GM19397 (cell line): ENCODE measurements at regions not wholly inside any gene's neighbourhood (a gene's known extent, or its start where the extent isn't known, plus 50 kb on each side); places are given as distances from the start of the nearest gene placed in this dataset.

Experiments used
- ATAC-seq: cut with Tn5 transposase; IDR thresholded peaks from one replicate; pipeline ENCODE4 v1.9.1; 2021; ENCODE audit warnings: mild to moderate bottlenecking, moderate library complexity; ENCODE audit not compliant: unreplicated experiment

DNA sequence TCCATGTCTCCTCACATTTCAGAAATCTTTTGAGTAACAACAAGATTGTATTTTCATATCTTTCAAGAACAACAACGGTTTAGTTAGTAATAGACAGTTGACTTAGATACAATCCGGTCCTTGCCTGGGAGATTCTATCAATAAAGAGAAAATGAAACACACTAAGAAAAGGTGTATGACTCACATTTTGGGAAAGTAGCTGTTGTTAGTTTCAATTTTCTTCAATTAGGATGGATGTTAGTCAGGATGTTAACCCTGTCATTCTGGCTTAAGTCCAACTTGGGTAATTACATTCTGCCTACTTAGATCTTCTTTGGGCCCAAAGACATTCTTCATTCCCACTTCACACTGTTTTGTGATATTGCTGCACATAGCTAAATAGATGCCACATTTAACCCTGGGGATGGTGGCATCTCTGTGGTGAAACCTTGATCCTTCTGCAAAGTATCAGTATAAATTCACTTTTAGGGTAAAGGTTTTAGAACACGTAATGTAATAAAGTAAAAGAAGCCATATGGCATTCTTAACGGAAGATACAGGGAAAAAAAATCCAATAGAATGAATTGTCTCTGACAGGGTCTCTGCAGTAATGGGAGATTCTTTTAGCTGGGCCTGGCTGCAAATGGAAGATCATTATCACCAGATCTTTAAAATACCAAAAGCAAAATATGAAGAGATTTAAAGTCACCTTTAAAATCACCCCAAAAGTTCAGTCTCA, 365.5 kb downstream of the FIGN start:
- no peak for ATAC-seq

DNA sequence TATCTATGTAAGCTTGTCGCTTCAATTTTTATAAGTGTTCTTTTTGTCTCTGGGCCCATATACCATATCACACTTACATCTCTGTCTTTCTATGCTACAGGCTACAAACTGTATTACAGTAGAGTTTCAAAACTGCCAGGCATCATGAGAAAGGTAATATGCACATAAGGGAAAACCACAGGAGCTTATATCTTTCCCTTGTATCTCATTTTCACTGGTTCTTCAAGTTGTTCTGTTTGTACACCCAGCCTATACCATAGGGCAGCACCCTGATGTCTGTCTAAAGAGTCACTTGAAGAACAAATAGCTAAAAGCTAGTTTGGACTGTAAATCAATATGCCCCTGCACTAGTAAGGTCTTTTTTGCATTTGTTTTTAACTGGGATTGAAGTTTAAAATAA, 366.7 kb downstream of the FIGN start:
- no peak for ATAC-seq

DNA sequence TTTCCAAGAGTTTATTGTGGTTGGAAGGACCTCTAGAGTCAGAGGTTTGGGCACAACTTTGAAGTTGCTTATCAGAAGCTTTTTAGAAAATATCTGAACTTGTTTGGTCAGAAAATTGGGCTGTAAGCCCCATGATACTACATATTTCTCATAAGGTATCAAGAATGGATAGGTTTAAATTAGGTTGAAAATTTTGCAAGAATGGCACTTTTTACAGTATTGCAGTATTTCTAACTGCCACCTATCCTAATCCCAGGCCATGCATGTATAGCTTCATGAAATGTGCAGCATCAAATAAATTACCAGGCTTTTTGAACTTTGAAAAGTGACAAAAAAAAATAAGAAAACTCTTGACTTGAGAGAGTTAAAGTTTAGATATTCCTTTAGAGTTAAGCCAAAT, 367.2 kb downstream of the FIGN start:
- no peak for ATAC-seq

DNA sequence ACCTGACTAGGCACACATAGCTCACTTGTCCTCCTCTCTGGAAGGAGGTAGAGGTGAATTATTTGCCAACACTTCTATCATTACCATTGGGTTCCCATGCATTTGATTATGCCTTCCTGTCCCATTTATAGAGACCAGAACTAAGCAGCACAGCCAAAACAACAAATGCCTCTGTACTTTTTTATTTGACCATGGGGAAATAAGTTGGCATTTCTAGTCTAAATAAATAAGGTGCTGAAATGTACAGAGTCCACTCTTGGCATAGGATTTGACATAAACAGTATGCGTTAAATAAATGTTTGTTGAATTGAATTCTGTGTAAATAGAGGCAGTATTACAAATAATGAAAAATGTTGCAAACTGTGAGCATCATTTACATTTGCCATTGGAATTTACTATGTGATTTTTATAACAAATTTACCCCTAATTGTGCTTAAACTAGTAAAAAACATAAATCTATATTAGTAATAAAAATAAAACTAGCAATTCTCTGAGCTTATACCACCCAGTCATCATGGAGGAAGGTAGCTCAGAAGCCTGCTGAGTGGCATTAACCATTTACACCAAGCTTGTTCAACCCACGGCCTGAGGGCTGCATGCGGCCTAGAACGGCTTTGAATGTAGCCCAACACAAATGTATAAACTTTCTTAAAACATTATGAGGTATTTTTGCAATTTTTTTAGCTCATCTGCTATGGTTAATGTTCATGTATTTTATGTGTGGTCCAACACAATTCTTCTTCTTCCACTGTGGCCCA, 367.8 kb downstream of the FIGN start:
- ATAC-seq, result no peak

DNA sequence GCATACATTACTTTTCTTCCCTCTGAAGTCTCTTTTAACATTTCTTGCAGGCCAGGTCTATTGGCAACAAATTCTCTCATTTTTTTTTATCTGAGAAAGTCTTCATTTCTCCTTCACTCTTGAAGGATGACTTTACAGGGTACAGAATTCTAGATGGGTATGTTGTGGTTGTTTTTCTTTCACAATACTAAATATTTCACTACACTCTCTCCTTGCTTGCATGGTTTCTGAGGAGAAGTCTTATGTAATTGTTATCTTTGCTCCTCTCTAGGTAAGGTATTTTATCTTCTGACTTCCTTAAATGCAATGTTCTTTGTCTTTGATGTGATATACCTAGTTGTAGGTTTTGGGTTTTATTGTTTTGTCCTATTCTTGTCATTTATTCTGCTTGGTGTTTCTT, 371.1 kb downstream of the FIGN start:
- ATAC-seq, result no peak

DNA sequence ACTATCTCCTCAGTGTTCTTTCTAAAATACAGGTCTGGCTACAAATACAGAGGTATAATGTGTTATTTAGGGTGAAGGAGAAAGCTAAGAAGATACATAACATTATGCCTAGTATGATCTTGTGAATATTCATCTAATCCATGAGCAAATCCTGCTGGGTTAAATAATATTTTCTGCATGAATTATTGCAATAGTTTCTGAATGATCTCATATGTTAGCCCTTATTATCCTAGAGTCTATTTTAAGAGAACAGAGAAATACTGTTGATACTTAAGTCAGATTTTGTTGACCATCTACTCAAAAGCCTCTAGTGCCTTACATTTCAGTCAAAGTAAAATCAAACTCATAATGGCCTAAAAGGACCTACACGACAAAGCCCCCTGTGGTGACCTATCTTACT, 382.3 kb downstream of the FIGN start:
- ATAC-seq, result no peak

DNA sequence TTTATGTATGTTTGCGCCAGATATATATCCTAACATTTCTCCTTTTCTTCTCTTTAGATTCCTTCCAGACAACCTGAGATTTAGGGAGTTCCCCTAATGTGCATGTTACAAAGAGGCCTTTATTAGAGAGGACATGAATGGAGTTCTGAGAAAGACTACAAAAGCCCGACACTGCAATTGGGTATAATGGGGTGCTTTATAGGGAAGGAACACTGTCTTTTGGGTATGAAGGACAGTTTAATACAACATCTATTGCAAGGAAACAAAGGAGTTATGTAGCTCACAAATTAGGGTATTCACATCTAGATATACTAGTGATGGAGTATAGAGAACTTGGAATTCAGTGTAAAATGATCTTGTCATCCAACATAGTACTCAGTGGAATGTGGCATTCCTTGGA, 383.8 kb downstream of the FIGN start:
- no peak for ATAC-seq

DNA sequence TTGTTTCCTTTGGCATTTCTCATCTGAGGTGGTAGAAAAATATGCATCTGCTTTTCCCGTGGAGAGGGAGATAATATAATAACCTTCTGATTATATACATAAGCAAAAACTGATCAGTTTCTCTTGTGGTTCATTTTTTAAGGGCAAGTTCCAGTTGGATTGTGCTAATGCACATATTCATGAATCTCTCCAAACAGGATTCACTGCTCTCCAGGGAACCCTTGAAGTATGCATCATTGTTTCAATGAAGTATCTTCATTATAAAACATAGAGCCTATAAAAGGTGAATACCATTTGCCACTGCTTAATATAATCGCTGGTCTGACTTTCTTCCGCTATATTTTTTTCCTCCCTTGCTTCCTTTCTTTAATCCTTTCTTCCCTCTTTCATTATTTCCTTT, 384.7 kb downstream of the FIGN start:
- ATAC-seq, result no peak

DNA sequence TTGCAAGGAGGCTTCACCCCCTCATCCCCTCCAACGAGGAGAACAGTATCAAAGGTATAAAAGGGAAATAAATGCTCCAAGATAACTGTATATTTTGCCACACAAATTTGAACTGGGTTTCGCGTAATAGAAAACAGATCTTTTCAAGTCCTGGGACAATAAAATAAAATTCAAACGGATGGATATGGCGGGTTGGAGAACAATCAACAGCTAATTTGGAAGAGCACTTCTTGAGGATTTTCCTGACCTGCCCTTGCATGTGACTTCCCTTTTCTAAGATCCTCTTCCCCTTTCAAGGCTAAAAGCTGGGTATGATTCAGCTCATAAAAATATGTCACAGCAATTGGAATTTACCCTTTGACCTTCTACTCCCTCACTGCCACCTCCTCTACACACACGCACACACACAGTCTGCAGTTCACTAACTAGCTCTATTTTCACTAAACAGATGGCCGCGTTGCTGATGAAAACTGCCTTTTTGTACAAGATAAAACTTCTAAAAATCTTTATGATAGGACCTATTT, 386.9 kb downstream of the FIGN start:
- no peak for ATAC-seq

DNA sequence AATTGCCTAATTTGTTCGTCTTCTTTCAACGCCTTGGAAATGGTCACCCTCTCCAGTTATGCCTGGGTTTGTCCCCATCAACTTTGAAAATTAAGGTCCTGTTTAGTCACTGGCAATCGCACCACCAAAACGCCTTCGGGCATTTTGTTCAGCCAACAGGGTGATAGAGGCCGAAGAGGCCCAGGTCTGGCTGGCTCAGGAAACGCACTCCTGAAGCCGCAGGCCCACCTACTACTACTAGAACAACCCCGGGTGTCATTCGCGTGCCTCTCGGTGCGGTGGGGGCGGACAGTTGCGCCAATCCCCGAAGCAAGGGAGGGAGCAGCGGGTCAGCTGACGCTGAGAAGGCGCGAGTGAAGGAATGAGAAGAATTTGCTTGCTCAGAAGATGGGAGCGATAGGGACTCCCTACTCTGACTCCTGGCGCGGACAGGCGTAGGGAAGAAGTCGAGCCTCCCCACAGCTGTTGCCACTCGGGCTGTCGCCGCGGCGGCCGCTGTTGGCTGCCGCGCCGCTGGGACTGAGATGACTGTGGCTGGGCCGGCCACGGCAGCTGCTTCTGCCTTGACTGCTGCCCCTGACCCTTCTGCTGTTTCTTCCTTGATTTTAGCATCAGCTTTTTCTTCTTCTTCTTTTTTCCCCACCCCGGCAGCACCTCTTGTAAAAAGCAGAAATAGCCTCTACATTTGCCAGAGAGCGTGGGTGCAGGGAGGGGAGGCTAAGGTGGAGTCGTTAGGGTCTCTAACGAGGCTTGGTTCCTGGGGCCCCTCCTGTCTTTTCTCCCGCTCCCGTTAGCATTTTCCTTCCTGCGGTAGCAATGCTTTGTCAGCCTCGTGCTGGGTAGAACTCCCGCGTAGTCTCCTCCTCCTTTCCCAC, 387.6 kb downstream of the FIGN start:
- no peak for ATAC-seq

DNA sequence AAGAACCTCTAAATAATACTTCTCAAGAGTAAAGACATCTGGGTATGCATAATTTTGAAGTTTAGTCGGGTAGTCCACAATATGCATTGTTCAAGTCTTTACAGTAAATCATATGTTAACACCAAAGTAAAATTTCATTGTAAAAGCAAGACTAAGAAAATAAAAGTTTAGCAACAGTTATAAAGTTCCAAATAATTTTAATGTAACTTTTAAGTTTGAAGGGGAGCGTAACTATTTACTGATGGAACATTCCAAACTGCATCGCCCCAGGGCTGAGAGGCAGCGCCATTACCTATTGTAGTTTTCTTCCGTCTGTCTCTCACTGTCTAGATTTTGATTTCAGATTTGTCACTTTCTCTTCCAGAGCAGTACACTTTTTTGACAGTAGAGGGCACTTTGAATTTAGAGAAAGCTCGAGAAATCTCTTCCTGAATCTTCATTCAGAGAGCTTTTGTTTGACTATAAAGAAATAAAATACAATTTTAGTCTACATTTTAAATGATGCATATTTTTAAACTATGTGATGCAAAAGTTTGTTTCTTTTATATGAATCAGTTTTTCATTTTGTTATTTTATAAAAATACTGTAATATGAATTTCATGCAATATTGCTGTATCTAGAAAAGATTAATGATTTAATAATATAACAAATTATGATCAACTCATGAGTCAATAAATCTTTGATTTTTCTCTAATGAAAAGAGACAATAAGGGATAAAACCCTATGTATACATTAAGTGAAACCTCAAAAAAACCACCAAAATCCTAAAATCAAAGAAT, 389.8 kb downstream of the FIGN start:
- no peak for ATAC-seq

DNA sequence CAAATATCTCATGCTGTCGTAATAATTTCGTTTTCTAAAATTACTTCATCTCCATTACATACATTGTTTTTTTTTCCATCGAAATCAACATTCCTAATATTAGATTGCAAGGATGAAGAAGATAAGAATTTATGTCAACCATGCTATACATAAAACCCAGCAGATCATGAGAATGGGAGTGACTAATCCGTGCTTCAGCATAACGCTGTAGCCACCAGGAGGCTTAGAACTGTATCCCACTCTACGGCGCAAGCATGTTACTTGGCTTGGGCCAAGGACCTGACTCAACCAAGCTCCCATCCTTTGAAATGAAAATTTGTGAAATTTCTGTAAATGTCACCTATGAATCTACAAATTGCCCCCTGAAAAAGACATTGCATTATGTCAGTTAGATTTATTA, 392.5 kb downstream of the FIGN start:
- ATAC-seq, result no peak

DNA sequence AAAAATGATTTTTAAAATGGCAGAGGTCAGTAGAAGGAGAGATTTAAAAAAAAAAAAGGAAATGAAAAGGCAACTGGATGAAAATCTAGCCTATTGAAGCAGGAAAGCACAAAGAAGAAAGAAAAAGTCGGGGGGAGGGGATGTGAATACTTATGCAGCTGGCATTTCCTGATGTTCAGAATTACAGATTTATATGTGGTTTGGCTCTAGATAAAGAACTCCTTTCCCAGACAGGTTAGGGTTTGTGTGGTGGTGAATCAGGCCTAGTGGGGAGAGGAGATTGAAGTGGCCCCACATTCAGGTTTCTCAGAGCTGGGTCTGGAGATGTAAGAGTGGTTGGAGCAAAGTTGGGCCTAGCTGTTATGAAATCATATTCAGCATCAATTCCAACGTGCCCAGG, 394.4 kb downstream of the FIGN start:
- no peak for ATAC-seq

DNA sequence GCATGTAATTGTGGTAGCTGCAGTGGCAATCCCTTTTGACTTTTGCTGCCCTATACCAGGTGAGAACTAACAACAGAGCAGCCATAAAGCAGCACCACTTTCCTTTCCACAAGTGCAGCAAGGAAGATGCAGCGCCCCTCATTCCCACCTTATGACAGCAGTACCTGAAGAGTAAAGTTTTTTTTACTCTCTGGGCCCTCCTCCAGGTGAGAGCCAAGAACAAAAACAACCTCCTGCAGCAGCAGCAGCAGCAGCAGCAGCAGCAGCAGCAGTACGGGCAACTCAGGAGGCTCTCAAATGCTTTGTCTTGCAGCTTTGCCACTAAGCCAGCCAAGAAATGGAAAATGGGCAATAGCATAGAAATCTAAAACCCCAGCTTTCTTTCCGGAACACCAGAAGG, 397.5 kb downstream of the FIGN start:
- ATAC-seq, result no peak

DNA sequence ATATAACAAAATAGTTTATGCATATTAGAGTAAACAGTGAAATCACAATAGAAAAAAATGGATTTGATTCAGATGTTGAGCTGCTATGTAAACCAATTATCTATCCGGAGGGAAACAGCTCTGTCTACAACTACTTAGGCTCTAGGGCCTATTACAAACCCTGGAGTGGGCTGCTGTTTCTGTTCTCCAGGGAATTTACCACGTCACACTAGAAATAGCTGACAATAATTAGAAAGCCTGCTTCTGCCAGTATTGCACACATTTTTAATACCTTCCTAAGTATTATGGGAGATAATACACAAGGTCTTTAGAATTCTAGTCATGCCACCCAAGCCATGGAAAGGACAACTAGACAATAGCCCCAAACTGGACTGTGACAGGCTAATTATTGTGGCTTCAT, 411.1 kb downstream of the FIGN start:
- ATAC-seq, result no peak

DNA sequence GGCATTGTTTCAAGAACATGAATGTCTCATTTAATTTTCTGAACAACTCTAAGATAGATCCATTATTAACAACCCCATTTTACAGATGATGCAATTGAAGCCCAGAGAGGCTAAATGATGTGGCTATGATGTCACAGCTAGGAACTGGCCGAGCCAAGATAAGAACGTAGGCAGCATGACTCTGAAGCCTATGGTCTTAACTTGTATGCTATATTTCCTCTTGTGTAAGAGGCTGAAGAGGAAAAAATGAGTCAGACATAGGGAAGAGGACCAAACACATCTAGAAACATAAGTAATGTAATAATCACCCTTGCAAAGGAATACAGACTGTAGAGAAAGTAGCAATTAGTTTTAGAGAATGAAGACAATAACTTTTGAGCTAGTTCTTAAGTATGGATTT, 416.8 kb downstream of the FIGN start:
- ATAC-seq, result no peak

DNA sequence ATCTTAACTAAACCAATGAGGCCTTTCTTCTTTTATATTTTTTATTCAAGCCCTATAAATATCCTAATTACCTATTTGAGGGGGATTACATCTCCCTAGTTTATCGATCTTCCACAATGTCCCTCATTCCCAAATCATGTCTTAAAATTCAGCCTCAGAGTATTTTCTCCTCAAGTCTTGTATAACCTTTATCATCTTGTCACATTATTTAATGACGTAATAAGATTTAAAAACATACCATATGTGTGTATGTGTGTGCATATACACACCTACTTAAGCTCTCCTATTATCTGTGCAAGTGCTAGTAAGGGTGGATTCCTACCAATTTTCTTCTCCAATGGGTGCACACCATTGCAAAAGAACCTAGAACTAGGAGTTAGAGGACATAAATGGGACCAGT, 421.1 kb downstream of the FIGN start:
- no peak for ATAC-seq

DNA sequence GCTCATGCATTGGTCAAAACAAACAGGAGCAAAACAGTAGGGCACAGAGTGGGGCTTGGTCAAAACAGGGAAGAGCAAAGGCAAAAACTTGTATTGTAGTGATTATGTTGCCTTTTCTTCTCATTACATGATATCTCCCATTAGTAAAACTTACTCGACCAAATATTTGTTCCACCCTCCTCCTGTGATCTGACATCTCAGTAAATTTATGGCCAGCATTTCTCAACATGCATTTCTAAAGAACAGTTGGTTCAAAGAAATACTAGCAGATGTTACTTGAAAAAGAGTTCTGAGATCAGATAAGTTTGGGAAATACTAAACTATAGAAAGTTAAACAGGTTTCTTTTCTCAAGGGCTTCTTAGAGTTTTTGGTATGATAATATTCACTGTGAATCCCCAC, 423.1 kb downstream of the FIGN start:
- no peak for ATAC-seq

DNA sequence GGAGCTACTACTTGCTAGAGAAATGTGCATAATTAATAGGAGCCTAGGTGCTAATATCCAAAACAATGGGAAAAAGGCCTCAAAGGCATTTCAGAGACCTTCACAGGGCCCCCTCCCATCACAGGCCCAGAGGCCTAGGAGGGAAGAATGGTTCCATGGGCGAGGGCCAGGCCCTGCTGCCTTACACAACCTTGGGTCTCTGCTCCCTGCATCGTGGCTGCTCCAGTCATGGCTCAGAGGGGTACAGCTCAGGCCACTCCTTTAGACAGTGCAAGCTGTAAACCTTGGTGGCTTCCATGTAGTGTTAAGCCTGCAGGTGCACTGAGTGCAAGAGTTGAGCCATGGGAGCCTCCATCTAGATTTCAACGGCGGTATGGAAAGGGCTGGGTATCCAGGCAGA, 429.2 kb downstream of the FIGN start:
- no peak for ATAC-seq

DNA sequence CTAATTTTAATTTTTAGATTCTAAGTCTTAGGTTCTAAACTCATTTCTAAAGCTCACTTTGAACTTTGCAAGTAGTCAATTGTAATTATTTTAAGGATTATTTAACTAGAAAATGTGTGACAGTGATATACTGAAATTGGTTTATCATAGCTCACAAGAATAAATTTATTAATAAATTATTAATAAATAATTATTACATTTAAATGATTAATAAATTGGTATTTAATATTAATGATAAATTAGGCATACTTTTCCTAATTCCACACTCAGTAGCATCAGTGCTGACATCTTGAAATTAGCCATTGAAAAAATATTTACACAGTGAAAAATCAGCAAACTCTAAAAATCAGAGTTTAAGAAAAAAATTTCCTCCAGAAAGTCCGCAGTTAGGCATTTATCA, 433.7 kb downstream of the FIGN start:
- no peak for ATAC-seq

DNA sequence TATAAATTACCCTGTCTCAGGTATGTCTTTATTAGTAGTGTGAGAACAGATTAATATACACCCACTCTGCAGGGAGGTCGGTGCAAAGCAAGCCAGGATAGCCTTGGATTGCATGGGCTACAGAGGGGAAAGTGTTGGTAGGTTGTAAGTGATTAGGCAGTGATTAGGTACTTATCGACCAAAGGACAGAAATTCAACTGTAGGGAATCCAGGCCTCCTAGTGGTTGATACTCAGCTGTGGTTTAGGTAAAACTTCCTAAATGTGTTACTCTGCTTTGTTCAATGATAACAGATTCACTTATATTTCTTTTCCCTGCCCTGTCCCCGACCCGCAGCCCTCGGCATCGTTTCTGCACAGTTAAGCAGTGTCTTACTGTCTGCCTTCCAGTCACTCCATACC, 444.0 kb downstream of the FIGN start:
- no peak for ATAC-seq
